ENCODE measurements at regions not wholly inside any gene's neighbourhood (a gene's known extent, or its start where the extent isn't known, plus 50 kb on each side); places are given as distances from the start of the nearest gene placed in this dataset.

GRCh38 chrX:124804962-124805361, 458.6 kb downstream of the SH2D1A start:
- Mint-ChIP-seq H3K9me3 (ENCODE audit: low read depth, unreplicated experiment) (peaks cover 17% of the 10 kb centered on the region), H3K4me3 (ENCODE audit: low read depth, unreplicated experiment) (no peak overlapping the region), H3K36me3 (ENCODE audit: insufficient read depth, unreplicated experiment) (no peaks in the 10 kb centered on the region), H3K4me1 (ENCODE audit: low read depth, unreplicated experiment) (no peaks in the 10 kb centered on the region), H3K27ac (ENCODE audit: unreplicated experiment) (no peak overlapping the region), H3K27me3 (ENCODE audit: unreplicated experiment) (no peaks in the 10 kb centered on the region)
- intact Hi-C loops (cut with micrococcal nuclease; ENCODE audit: unreplicated experiment), result no loop called here
- DNase-seq, result no peak
- BruUV-seq (replicated peaks), result no TSS peak
- TF ChIP-seq CTCF (IDR thresholded peaks at IDR 0.05; ENCODE audit: unreplicated experiment), result no peak
- CTCF ChIA-PET, result no interaction called here

- H3K4me3 Mint-ChIP-seq (ENCODE audit: low read depth, unreplicated experiment), result no peak overlapping the region
- H3K27me3 Mint-ChIP-seq (ENCODE audit: unreplicated experiment), result no peaks in the 10 kb centered on the region
- H3K36me3 Mint-ChIP-seq (ENCODE audit: insufficient read depth, unreplicated experiment), result no peaks in the 10 kb centered on the region
- H3K27ac Mint-ChIP-seq (ENCODE audit: unreplicated experiment), result no peak overlapping the region
- no peak for DNase-seq
- H3K4me1 Mint-ChIP-seq (ENCODE audit: low read depth, unreplicated experiment), result no peaks in the 10 kb centered on the region
- H3K9me3 Mint-ChIP-seq (ENCODE audit: low read depth, unreplicated experiment), result peaks cover 15% of the 10 kb centered on the region
- CTCF ChIA-PET, result no interaction called here
- no TSS peak for BruUV-seq (replicated peaks)
- intact Hi-C loops (cut with micrococcal nuclease; ENCODE audit: unreplicated experiment), result no loop called here
- TF ChIP-seq CTCF (IDR thresholded peaks at IDR 0.05; ENCODE audit: unreplicated experiment), result no peak
Observed at GRCh38 chrX:124805486-124805885, 459.1 kb downstream of the SH2D1A start.

GRCh38 chrX:124814106-124814505, 467.7 kb downstream of the SH2D1A start:
- Mint-ChIP-seq H3K4me3 (ENCODE audit: low read depth, unreplicated experiment) (no peak overlapping the region), H3K27ac (ENCODE audit: unreplicated experiment) (no peak overlapping the region), H3K4me1 (ENCODE audit: low read depth, unreplicated experiment) (no peaks in the 10 kb centered on the region), H3K36me3 (ENCODE audit: insufficient read depth, unreplicated experiment) (no peaks in the 10 kb centered on the region), H3K9me3 (ENCODE audit: low read depth, unreplicated experiment) (peaks cover 3% of the 10 kb centered on the region), H3K27me3 (ENCODE audit: unreplicated experiment) (no peaks in the 10 kb centered on the region)
- intact Hi-C loops (cut with micrococcal nuclease; ENCODE audit: unreplicated experiment), result no loop called here
- no peak for TF ChIP-seq CTCF (IDR thresholded peaks at IDR 0.05; ENCODE audit: unreplicated experiment)
- CTCF ChIA-PET, result no interaction called here
- no peak for DNase-seq
- BruUV-seq (replicated peaks), result no TSS peak

- no peaks in the 10 kb centered on the region for H3K36me3 Mint-ChIP-seq (ENCODE audit: insufficient read depth, unreplicated experiment)
- intact Hi-C loops (cut with micrococcal nuclease; ENCODE audit: unreplicated experiment), result no loop called here
Observed at GRCh38 chrX:124818033-124818432, 471.7 kb downstream of the SH2D1A start.

More at GRCh38 chrX:124818033-124818432, 471.7 kb downstream of the SH2D1A start:
- H3K9me3 Mint-ChIP-seq (ENCODE audit: low read depth, unreplicated experiment), result peaks cover 2% of the 10 kb centered on the region
- TF ChIP-seq CTCF (IDR thresholded peaks at IDR 0.05; ENCODE audit: unreplicated experiment), result no peak
- BruUV-seq (replicated peaks), result no TSS peak
- CTCF ChIA-PET, result no interaction called here
- H3K27me3 Mint-ChIP-seq (ENCODE audit: unreplicated experiment), result no peaks in the 10 kb centered on the region
- H3K4me3 Mint-ChIP-seq (ENCODE audit: low read depth, unreplicated experiment), result no peak overlapping the region
- no peak overlapping the region for H3K27ac Mint-ChIP-seq (ENCODE audit: unreplicated experiment)
- no peaks in the 10 kb centered on the region for H3K4me1 Mint-ChIP-seq (ENCODE audit: low read depth, unreplicated experiment)
- no peak for DNase-seq
